ENCODE measurements at regions not wholly inside any gene's neighbourhood (a gene's known extent, or its start where the extent isn't known, plus 50 kb on each side); places are given as distances from the start of the nearest gene placed in this dataset.

DNA sequence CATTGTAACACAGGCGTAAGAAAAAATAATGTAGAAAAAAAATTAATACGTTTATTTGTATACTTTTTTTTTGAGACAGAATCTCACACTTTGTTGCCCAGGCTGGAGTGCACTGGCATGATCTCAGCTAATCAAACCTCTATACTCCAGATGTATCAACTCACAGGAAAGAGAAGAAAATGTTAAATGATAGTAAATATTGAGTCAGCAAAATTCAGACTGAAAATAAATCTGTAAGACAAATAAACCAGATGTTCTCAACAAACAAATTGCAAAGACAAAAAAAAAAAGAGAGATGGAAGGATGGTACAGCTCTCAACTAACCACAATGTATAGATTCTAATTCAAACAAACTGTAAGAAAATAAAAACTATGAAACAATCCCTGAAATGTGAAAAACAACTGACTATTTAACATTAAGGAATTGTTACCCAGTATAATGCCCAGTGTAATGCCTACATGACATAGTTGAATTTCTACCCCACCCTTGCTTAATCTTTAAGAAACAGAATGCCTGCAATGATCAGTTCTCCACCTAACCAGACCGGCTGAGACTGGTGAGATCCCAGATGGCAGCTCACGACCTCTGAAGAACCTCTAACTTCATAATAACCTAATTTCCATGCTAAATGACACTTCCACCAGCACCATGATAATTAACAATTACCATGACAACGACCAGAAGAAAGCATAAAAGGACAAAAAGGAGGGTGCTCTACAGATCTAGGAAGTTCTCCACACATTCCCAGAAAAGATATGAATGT lies 272.0 kb upstream of the GNAI1 start:
- DNase-seq: no peak

DNA sequence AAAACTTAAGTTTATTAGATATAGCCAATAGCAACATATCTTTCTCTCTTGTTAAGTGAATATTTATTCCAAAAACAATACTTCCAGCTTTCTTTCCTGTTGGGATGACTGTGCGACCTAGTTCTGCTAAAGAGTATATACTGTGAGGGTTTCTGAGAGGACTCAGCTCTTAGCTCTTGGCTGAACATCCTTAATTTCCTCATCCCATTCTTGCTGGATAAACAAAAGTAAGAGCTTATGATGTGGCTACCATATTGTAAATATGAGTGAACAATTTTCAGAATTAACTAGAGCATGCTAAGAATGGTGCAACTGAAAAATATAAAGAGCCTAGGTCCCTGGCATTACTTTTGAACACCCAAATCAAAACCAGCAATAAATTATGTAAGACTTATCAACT lies 279.5 kb upstream of the GNAI1 start:
- no peak for DNase-seq

DNA sequence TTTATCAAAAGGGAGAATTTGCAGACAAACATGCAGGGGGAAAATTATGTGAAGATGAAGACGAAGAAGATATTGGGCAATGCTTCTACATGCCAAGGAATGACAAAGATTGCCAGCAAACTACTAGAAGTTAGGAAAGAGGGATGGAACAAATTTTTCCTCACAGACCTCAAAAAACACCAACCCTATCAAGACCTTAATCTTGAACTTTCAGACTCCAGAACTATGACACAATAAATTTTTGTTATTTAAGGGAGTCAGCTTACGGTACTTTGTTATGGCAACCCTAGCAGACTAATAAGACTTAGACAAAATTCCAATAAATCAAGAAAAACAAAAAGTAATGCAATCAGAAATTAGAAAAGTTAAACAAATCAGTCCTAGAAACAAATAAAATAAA lies 280.0 kb upstream of the GNAI1 start:
- DNase-seq: no peak

DNA sequence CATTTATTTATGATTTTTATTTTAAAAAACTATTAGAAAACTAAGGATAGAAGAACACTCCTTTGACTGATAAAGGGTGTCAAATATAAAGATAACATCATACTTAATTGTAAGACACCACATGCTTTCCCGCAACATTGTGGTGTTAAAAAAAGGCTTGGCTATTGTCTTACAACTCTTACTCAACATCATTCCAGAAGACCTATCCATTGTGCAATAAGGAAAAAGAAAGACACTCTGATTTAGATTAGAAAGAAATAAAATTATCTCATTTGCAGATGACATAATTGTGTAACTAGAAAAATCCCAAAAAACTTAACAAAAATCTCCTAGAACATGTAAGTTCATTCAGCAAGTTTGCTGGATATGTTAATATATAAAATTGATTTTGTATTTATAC lies 296.7 kb upstream of the GNAI1 start:
- DNase-seq: no peak

DNA sequence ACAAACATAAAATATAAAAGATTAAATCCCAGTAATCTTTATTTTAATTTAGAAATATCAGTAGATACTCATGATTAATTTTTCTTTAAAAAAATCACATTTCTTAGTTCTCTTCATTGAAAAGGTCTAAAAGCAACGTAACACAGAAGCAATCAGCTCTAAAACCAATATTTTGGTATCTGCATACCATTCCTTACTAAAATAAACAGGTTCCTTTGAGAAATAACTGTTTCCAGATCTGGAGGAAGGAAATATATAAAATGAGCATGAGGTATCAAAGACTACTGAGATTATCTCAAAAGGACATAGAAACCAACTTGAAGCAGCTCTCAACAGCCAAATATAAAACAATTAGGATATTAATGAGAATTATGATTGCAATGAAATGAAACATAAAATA lies 301.0 kb upstream of the GNAI1 start:
- DNase-seq: no peak

DNA sequence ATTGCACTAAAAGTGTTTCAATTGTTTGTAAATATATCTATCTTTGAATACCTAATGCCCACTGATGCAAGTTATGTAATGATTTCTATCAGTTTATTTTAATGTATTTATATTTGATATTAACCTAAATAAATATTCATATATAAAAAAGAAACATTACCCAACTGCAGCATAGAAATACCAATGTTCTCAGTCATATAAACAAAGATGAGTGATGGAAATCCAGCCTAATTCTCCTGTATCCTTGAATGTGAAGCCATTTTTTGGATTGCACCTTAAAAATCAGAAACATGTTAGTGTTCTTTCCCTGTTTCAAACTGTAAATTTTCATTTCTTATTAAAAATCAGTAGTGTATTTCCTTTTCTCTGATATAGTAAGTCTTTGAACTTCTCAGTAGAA lies 305.8 kb upstream of the GNAI1 start:
- no peak for DNase-seq

DNA sequence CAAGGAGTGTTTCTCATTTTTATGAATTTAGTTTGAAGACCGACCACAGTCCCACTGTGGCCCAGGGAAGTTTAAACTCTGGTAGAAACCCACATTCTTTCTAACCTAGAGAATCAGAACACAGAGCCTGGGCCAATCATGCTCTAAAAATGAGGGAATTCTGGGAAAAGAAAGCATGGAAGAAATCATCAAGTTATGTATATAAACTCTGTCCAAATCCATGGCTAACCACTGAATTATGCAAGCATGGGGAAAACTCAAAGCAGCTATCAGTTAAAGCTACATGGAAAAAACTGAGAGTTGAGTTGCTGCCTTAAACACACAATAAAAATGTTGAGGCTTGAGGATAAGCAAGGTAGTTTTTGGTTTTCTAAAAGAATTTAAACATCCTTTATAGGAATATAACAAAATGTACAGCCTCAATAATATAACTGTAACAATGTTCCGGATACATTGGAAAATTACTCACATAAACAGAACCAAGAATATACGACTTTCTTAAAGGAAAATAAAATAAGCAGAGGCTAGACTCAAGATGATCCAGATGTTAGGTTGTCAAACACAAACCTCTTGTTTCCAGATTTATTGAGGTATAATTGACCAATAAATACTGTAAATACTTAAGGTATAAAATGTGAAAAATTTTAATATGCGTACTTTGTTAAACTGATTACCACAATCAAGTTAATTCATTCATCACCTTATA lies 311.2 kb upstream of the GNAI1 start:
- no peak for DNase-seq

DNA sequence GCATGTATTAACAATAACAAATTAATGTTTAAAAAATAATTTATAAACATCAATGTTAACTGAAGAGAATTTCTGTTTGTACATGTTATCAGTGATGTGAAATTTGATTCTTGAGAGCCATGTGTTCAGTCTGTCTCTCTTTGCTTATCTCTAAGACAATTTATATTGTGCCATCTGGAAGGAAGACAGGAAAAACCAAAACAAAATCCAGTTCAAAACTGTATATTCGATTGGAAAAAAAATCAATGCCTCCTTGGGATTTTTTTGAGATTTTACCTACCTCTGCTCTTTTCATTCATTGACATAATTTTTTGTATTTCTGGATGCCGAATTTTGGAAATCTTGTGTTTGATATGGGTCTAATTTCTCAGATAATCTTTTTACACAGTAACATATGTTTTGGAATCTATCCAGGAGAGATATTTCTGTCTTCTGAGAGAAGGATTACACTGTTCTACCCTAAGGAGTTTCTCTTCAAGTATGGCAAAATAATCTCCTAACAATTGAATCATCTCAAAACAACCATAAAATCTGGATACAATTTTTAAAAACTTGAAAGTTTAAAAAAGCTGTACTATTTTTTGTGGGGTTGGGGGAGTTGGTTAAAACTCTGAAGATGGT lies 311.9 kb upstream of the GNAI1 start:
- DNase-seq: no peak

DNA sequence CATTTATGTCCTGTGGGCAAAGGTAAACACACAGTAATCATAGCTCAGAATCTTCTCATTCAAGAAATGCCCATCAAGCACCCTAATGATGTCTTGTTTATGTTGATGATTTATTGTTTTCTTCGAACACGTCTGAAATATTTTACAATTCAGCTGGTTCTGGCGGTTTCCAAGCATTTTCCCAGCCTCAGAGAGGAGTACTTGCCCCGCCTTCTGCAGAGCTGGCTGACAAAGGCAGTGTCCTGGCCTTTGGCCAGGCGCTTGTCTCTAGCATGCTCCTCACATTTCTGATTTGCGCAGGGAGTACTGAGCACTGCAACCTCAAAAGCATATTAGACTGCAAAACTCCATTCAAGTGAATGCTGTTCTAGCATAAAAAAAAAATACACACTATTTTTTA lies 314.2 kb upstream of the GNAI1 start:
- no peak for DNase-seq

DNA sequence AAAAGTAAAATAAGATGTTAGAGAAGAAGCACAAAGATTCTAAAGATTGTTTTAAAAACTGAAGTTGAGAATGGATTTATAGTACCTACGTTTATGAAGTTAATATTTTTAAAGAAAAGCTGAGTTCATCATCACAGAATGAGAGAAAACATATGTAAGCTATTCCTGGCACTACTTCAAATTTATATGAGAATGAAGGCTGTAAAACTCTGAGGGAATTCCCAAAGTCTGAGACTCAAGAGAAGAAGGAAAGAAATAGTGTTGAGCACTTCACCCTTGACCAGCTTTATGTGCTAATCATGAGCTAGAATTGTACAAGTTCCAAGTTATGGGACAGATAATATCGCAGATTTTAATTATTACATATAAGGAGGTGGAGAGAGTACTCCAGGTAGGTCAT lies 323.7 kb upstream of the GNAI1 start:
- DNase-seq: no peak

DNA sequence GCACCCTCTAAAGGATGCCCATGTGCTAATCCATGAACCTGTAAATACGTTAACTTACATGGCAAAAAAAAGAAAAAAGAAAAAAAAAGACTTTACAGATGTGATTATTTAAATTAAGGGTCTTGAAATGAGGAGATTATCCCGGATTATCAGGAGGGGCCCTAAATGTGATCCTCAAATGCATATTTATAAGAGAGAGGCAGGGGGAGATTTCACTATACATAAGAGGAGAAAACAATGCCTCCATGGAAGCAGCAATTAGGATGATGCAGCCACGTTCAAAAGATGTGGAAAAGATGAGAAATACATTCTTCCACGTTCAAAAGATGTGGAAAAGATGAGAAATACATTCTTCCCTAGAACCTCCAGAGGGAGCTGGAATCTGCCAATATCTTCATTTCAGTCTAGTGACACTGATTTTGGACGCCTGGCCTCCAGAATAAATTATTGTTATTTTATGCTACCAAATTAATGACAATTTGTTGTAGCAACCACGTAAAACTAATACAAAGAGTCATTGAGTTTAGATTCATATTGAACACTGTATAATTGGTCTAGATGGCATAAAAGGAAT lies 328.4 kb upstream of the GNAI1 start:
- DNase-seq: no peak

DNA sequence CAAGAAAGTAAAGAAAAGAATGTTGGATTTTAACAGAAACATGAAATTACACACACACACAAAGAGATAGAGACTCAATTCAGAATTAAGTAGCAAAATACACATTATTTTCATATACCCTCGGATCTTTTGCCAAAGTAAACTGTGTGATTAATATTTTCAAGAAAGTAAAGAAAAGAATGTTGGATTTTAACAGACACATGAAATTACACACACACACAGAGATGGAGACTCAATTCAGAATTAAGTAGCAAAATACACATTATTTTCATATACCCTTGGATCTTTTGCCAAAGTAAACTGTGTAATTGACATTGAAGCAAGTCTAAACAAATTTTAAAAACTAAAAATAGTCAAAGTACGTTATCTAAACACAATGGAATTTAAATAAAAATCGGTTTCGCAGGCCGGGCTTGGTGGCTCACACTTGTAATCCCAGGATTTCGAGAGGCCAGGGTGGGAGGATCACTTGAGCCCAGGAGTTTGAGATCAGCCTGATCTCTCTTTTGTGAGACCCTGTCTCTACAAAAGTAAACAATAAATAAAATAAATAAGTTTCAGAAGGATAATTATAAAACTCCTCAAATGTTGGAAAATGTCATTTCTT lies 337.3 kb upstream of the MAGI2 start:
- no peak for DNase-seq

DNA sequence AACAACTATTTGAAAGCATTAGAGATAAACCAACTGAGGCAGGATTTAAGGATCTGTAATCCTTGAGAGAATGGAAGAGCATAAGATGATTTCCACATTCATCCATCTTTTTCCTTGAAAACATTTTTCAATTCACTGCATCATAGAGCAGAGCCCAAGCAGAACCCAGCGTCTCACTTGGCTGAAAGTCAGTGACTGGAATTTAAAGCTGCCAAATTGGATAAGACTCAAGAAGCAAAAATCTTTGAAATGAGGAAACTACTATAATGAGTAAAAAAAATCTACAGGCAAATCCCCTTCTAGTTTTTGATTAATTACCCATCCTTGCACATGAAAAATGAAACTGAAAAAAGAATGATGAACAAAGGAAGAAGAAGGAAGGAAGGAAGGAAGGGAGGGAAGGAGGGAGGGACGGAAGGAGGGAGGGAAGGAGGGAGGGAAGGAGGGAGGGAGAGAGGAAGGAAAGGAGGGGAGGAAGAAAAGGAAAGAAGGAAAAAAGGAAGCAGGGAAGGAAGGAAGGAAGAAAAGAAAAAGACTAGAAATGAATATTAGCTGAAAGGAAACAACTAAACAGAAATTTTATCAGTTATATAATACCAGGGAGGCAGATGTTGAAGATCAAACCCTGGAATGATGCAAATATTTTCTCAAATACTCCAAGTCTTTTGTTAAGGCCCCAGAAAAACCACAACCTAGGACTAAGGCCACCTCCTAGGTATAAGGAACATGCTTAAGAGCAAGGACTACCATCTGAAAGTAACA lies 336.3 kb upstream of the MAGI2 start:
- DNase-seq: no peak

DNA sequence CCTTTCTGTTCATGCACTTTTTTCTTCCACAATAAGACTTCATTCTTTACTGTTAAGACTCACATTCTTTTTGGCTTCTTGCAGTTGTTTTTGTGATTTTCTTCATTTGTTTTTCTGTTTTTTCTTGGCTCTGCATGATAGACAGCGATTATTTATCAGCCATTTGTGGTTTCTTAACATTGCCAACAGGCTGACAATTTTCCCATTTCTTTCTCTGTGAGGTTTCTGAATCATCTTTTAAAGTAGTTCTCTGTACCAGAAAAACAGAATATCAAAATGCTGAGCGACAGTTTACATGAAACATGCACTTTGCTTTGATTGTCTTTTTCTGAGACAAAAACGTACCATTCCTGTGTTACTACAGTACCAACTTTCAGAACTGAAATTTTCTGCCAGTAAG lies 334.2 kb upstream of the MAGI2 start:
- no peak for DNase-seq

DNA sequence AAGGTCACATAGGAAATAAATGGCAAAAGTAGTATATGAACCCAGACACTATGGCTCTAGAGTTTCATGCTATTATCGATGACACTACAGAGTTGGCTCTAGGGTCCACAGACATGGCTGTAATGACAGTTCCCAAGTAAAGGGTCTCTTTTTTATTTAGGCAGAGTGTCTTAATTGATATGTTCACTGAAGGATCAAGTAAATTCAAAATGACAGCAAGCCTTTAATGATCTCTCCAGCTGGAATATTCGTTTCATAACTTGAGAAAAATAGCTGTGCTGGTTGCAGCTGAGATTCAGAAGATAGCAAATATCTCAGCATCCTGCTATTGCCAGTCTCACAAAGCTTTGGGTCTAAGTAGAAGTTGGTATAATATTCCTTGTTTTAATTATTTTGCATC lies 333.6 kb upstream of the MAGI2 start:
- no peak for DNase-seq

DNA sequence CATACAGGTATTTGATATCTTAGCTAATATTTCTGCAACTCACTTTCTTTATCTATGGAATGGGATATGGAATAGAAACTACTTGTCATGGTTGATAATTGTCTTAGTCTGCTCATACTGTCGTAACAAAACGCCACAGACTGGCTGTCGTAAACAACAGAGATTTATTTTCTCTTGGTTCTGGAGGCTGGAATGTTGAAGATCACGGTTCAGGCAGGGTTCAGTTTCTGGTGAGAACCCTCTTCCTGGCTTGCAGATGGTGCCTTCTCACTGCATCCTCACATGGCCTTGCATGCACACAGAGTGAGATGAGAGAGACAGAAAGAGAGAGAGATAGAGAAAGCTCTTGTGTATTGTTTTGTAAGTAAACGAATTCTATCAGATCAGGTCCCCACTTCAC lies 332.7 kb upstream of the MAGI2 start:
- DNase-seq: no peak

DNA sequence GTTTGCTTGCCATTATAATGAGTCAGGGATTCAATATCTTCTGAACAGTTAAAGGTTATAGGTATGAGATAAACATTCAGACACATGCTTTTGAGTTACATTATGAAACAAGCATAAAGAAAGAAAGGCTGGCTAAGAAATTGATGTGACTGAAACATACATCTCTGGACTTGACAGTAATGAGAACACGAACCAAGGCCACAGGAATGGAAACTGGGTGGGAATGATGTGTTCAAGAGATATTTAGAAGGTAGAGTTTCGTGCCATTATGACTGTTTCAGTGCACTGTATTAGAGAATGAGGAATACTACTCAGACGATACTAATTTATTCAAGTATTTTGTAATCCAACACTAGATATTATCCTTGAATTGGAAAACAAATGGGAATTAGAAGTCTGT lies 332.1 kb upstream of the MAGI2 start:
- no peak for DNase-seq

DNA sequence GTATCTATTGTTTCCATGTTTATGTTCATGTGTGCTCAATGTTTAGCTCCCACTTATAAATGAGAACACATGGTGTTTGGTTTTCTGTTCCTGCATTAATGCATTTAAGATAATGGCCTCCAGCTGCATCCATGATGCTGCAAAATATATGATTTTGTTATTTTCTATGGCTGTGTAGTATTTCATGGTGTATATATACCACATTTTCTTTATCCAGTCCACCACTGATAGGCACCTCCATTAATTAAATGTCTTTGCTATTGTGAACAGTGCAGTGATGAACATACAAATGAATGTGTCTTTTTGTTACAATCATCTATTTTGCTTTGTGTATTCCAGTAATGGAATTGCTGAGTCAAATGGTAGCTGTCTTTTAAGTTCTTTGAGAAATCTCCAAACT lies 329.4 kb upstream of the MAGI2 start:
- DNase-seq: no peak

DNA sequence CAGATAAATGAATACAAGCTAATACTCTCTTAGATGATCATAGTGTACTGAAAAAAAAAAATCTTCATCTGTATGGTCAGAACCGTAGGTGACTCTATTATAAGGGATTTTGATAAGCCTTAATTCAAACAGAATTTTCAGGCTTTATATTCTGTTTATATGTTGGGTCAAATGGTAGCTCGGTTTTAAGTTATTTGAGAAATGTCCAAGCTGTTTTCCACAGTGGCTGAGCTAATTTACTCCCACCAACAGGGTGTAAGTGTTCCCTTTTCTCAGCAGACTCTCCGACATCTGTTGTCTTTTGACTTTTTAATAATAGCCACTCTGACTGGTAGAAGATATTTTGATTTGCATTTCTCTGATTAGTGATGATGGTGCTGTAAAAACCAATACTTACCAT lies 328.8 kb upstream of the MAGI2 start:
- DNase-seq: no peak

DNA sequence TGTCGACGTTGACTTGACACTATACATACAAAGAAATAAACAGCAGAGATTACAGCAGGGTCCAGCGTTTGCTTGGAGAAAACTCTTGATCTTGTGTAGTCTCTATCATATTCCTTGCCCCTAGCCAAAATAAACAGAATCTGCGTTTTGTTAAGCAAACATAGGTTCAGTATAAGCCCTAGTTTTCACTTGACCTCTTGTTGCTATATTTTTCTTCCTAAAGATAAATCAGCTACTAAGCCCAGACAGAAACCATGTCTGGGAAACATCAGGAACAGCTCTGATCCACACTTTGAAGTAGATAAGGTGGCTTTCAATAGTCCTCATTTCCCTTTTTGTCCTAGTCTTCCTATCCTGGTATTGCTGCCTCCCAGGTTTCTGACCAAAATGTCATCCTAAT lies 328.2 kb upstream of the MAGI2 start:
- no peak for DNase-seq

DNA sequence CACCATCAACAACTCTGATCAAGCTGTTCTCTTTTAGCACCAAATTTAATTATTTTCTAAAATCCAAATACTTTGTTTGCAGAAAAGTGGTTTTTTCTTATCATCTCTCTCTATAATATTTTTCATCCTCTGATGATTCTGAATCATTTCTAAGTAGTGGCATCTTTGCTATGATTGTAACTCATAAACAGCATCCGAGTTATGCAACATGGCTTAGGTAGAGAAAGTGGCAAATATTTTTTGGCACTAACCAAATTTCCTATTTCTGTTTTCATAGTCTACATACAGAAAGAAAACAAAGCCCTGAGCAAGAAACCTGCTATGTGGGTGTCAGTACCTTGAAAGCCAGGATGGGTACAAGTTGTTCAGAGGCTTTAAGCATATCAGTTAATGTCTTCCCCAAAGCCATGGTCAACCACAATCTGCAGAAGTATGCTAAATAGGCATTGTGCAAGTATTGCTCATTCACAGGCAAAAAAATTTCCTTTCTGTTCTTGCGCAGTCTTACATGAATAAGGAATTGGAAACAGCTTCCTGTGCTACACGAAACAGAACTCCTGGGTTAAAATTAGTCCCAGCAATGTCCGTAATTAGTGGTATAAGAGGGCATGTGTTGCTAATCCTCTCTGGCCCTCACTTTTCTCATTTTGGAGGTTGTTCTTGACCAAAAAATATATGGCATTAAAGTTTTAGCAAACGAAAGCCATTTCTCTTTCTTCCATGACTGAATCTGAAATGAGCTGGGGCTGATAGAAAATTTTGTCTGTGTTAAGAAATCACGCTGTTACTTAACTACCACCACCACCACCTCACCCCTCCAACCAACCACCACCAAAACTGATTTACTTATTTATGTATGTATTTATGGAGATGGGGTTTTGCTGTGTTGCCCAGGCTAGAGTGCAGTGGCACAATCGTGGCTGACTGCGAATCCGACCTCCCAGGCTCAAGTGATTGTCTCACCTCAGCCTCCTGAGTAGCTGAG lies 325.6 kb upstream of the MAGI2 start:
- no peak for DNase-seq

DNA sequence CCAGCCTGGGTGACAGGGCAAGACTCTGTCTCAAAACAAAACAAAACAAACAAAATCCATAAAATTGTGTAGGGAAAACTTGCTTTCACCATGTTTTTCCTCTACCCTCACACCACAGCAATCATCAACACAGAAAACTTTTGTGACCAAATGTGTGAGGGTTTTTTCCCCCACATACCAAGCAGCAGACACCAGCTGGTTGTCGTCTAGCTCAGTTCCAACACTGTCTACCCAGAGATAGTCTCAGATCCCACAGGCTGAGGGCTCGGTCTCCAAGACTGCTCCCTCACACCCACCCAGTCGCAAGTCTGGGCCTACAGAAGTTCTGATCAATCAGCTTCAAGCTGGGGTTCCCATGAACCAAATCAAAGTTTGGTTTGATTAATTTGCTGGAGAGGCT lies 322.4 kb upstream of the MAGI2 start:
- no peak for DNase-seq
